ENCODE measurements at regions not wholly inside any gene's neighbourhood (a gene's known extent, or its start where the extent isn't known, plus 50 kb on each side); places are given as distances from the start of the nearest gene placed in this dataset.

DNA sequence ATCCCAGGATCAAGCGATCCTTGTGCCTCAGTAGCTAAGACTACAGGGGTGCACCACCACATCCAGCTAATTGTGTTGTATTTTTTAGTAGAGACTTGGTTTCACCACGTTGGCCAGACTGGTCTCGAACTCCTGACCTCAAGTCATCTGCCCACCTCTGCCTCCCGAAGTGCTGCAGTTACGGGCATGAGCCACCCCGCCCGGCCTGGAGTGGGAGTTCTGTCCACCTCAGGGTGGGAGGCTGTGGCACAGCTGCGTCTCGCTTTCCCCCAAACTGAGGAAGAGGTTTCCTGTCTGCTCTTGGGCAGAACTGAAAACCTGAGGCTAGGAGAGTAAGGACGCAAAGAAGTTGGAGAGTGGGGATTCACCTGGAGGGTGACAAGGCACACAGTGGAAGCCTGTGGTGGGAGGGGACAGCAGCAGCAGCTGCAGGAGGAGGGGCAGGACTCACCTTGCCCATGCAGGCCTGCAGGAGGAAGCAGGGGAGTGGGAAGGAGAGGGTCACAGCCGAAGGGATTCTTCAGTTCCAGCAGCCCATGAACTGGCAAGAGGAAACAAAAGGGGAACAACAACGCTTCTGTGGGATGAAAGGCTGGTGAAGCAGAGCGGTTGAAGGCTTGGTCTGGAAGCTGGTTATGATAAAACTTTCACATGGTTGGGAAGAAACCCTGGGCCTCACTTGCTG is 181.4 kb downstream of the GAS1 start:
- DNase-seq (ENCODE audit: low read depth in 2 of 3, low spot score in 2 of 3), result no peak

DNA sequence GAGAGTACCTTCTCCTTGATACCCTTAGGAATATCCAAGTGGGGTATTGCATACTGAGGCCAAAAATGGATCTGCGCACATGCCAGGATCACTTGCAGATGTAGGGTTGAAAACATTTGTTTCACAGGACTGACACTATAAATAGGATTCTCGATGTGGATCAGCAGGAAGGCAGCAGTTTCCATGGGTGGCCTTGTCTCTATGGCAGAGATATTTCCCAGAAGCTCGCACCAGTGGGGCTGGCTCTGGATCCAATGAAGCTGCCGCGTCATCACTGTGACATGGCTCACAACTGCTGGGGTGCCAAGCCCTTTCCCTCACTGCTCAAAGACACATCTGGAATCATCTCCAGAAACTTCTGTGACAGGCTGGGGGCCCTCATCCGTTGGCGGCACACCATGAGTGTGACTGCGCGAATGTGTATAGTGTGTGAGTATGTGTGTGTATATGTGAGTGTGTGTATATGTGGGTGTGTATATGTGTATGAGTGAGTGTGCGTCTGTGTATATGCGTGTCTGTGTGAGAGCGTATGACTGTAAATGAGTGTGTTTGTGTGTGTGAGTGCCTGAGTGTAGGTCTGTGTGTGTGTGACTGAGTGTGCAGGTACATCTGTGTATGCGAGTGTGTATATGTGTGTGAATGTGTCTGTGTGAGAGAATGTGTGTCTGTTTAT is 182.5 kb downstream of the GAS1 start:
- DNase-seq (ENCODE audit: low read depth in 2 of 3, low spot score in 2 of 3), result no peak

DNA sequence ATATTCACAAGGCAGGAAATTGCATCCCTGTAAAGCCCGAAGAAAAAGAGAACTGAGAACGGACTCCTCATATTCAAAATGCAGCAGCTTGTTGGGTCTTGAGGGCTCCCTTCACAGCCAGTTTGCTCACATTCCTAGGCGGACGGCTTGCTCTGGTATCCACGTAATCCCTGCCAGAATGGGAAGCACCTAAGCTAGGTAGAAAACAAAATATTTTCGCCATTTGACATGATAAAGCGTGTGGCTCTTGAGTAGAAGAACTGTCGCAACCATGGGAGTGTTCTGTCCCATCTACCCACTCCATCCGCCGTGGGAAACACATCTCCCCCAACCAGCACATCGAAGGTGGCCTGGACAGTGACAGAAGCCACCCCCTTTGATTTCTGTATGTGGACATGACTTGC is 183.1 kb downstream of the GAS1 start:
- DNase-seq (ENCODE audit: low read depth in 2 of 3, low spot score in 2 of 3), result no peak

DNA sequence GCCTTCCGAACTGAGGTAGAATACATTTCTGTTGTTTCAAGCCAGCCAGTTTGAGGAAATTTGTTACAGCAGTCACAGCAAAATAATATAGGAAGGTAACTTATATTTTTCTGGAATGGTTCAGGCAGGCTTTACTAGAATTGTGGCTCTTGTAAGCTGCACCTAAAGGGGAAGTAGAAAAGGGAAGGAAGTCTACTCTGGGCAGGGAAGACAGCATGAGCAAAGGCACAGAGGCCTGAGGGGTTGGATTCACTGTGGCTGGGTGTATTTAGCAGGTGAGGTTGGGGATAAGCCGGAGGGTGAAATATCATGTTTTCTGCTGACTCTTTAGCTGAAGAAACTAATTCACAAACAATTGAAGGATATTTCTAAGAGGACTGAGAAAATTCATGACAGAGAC is 183.5 kb downstream of the GAS1 start:
- DNase-seq (ENCODE audit: low read depth in 2 of 3, low spot score in 2 of 3), result no peak

DNA sequence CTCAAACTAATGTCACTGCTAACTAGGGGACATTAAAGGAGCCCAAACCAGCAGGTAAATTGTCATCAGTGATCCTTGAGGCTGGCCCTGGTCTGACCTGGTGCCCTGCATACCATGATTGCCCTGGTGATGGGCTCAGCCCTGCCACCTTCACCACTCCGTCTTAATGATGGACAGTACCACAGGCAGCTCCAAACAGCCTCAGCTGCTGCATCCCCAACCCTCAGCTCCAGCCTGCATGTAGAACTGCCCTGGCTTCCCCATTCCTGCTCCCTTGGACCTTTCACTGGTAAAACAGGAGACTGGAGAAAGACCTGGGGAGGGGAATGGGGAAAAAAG is 190.0 kb downstream of the GAS1 start:
- DNase-seq (ENCODE audit: low read depth in 2 of 3, low spot score in 2 of 3), result no peak

DNA sequence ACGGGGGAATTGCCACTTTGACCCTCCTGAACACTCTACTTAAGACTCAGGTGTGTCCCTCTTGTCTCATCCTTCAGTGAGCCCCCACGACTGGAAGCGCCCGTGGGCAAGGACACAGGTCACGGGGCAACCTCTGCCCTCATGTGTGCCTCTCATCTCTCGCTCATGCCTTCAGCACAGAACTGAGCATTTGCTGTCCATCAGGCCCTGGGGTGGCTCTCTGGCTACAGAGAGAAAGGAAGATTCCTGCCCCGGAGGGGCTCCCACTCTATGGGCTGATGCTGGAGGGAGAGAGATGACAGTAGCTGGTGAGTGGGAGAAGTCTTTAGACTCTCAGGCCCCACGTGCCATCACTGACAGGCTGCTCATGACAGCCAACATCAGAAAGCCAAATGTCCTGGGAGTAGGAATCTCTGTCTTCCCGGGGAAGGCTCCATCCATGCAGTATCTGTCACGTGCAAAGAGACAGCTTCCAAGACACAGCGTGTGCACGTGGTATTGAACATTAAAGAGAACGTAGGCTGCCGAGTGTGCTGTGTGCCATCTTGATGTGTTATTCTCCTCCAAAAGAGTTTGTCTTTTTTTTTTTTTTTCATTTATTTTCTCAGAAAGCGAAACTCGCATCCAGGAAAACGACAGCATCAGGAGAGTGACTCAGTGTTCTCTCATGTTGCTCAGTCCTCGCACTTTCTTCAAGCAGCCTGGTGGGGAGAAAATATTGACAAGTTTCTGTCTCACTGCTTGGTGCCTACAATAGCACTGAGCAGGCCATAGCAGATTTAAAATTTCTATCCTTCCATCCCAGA is 190.5 kb downstream of the GAS1 start:
- DNase-seq (ENCODE audit: low read depth in 2 of 3, low spot score in 2 of 3), result no peak

DNA sequence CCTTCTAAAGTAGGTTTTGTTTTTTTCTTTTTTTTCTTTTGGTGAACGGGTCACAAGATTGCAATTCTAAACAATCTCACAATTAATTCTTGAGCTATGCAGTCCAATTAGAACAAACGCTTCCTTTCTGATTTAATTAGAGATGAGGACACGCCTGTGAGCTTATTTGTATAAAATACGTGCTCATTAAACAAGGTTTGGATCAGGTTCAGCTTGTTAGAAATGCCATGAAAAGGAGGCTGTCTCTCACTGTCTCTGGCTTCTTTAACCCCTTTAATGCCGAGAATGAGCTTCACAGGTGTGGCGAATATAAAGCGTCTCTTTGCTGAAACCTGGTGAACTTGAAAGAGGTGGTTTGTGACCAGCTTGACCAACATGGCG is 191.8 kb downstream of the GAS1 start:
- DNase-seq (ENCODE audit: low read depth in 2 of 3, low spot score in 2 of 3), result no peak

DNA sequence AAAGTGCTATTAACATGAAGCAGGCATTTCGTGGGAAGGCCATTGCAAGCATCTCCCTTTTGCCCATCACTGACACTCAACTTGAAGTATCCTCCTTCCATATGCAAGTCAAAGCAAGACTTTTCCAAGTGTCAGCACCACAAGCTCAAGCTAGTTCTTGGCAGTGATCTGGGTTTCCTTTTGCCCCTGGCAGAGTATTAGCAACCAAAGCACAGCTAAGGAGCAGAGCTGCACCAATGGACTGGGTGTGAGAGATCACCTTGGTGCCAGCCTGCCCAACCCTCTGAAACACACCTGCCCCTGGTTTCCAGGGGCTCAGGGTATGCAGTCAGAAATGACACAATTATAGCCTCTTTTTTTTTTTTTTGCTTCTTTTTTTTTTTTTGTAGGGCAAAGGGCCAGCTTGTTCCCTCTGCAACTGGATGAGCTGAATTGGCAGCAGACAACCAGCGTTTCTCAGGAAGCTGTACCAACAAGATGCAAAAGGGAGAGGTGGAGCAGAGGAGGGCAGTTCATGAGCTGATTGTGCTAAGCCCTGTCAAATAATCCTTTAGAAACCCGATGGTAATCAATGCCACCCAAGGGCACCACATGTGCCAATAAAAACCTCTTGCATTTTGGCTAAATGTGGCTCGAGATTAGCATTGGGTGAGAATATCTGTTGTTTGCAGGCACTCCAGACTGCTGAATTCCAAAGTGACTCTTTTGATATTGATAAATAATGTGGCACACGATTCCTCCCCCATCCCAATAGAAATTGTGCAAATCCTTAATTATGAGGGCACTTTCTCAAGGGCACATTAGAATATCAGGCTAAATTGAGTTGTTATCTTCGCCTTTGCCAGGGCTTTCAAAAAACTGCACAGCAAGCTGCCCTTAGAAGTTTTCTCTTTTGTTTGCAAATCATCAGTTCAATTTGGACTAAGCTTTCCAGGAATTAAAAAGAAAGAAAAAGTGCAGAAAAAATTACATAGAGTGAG is 192.4 kb downstream of the GAS1 start:
- no peak for DNase-seq (ENCODE audit: low read depth in 2 of 3, low spot score in 2 of 3)

DNA sequence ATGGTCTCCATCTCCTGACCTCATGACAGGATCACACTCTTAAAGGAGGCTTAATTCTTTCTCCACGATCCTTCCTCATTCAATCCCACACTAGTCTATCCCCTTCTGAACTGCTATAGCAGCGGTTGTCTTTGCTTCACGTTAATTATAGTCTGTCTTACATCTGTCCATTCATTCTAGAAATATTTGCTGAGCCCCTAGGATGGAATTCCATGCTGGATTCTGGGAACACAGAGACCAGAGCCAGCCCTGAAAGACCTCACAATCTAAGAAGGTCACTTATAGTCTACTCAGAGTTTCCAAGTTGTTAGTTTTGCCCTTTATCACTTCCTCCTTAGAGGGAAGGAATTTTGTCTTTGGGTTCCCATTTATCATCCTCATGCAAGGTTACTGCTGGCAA is 193.5 kb downstream of the GAS1 start:
- DNase-seq (ENCODE audit: low read depth in 2 of 3, low spot score in 2 of 3), result no peak

DNA sequence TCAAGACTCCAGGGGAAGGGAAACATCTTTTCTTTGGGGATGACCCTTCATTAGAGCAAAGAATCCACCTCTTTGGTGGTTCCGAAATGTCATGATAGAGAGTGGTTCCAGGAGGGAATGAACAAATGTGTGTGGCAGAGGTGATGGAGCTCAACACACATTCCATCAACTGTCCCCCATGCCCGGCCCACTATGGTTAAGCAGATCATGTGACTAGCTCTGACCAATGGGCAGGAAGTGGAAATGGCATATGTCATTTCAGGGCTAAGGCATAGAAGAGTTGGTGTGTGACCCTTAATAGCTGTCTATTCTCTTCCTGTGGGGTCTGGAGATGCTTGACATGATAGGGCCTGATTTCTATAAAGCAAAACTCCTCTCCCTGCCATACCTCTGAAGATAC is 194.6 kb downstream of the GAS1 start:
- DNase-seq (ENCODE audit: low read depth in 2 of 3, low spot score in 2 of 3), result no peak

DNA sequence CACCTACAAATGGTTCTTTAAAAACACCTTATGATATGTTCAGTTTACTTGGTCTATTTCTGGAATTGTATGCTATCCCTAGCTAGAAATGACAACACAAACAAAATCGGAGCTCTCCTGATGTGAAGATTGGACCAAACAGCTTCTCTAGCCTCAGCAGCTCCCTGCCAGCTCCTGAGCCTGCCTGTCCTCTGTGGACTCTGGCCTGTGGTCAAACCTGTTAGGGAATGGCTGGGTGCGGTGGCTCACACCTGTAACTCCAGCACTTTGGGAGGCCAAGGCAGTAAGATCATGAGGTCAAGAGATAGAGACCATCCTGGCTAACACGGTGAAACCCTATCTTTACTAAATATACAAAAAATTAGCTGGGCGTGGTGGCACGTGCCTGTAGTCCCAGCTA is 195.3 kb downstream of the GAS1 start:
- DNase-seq (ENCODE audit: low read depth in 2 of 3, low spot score in 2 of 3), result no peak

DNA sequence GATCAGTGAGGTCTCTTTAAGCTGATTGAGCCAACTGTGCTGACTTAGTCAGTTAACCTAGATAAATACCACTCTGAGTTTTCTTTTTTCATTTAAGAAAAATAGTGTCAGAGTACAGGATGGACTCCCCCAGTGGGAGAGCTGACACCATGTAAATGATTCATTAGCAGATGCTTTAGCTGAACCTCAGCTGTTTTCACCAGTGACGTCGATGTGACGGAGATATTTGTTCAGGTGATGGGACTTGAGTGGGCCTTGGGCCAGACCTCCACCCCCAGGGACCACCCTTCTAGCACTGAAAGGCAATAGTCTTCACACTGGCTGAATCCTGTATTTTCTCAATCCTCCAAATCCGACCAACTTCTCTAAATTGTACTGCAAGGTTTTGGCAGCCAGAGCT is 196.1 kb downstream of the GAS1 start:
- no peak for DNase-seq (ENCODE audit: low read depth in 2 of 3, low spot score in 2 of 3)

DNA sequence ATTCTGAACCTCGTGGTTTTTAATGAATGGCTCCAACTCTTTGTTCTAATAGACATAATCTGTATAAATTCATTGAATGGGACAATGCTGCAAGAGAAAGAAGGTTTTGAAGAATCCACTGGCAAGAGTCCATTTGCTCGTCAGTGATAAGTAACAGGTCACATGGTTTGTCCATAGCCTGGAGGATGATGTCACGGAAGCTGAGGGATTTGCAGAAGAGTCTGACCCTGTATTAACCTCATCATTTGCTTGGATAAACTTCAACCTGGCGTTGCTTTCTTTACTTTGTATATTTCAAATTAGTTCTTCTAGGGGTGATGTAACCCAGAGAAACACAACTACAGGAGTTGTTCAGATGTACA is 197.4 kb downstream of the GAS1 start:
- DNase-seq (ENCODE audit: low read depth in 2 of 3, low spot score in 2 of 3), result no peak

DNA sequence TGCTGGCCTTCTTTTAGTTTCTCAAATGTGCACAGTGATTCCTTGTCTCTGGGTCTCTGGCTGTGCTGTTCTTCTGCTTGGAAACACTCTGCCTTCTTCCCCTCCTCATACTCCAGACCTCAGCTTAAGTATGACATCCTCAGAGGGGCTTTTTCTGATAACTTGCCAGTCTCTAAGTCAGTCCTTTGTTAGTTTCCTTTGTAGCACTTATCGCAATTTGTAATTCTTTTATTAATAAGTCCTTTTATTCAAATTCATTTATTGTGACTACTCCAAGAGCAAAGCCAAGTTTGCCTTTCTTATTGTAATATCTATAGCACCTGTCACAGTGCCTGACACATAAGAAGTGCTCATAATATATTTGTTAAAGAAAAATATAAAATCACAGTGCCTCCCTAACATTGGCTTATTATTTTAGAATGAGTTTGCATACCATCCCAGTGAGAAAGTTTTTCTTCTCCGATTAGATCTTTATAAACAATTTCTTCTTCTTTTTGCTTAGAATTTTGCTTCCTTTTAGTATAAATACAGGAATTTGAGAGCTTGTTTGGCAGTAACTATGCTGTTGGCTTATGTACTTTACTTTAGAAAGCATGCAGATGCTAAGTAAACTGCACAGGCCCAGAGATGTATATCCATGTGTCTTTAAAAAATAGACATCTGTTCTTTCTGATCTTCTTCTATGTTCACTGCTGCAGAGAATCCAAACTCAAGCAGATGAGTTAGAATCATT is 198.0 kb downstream of the GAS1 start:
- DNase-seq (ENCODE audit: low read depth in 2 of 3, low spot score in 2 of 3), result no peak

DNA sequence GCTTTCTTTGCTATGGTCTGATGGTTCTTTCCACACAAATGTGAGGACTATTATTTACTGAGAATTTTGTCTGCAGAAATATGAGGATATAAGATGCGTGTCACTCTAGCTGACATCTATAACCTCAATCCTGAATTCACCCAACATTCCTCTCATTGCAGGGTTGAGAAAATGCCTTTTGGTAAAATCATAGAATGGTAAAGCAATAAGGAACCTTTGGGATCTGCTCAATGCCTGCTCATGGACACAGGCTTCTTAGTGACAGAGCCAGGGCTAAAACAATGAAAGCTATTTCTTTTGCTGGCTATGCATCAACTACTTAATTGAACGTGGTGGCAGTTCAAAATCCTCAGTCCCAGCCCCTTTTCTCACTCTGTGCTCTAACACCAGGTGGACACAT is 199.6 kb downstream of the GAS1 start:
- DNase-seq (ENCODE audit: low read depth in 2 of 3, low spot score in 2 of 3), result no peak

DNA sequence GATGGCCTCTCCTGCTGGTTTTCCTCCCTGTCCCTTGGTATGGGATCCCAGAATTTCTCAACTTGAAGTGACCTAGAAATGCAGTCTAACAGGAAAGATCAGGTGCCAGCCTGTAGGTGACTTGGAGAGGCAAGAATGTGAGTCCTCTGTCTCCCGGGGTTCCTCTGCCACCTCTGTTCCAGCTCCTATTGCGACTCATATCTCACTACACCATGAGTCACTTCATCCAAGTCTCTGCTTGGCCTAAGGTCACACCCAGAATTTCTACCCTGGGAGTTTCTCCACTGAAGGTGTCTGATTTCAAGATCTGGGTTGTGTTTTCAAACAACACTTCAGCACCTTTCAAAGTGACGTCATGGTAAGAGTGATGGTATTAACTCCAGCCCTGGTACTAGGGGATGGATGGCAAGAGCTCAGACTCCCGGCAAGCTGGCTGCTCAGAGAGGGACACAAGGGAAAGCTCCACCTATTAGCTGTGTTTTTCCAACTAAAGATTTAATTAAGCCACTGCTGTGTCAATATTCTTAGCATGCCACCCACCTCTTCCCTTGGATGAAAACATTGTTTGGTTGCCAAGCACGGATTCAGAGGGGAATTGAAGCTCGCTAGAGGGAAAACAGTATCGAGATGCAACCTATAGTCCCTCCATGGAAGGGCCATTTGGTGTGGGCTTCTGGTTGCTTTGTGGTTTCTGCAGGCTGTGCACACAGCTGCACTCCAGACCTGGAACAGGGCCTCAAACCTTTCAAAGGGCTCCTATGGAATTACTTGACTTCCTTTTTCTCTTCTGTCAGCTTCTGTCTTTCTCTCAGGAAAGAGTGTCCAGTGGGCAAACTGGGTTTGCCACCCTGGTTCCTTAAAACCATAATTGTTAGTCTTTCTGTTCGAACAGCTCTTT is 205.7 kb downstream of the GAS1 start:
- no peak for DNase-seq (ENCODE audit: low read depth in 2 of 3, low spot score in 2 of 3)

DNA sequence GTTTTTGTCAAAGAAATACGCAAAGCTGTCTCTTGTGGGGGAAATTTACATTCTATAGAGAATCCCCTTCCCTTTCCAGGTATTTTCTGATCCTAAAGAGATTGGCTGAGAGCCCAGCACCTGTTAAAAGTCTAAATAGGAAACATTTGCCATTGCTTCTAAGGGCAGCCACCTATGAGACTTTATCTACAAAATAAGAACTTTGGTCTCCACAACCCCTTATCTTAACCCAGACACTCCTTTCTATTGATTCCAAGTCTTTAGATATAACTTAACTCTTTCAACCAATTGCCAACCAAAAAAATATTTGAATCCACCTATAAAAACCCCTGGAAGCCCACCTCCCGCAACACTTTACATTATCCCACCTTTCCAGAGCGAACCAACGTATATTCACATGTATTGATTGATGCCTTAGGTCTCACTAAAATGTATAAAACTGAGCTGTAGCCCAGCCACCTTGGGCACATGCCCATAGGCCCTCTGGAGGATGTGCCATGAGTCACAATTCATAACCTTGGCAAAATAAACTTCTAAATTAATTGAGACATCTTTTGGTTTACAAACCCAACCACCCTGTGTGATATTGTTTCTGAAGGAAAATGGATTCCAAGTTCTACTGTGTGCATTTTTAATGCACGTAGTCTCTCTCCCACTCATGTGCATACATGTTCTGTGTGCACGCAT is 211.4 kb downstream of the GAS1 start:
- no peak for DNase-seq (ENCODE audit: low read depth in 2 of 3, low spot score in 2 of 3)

DNA sequence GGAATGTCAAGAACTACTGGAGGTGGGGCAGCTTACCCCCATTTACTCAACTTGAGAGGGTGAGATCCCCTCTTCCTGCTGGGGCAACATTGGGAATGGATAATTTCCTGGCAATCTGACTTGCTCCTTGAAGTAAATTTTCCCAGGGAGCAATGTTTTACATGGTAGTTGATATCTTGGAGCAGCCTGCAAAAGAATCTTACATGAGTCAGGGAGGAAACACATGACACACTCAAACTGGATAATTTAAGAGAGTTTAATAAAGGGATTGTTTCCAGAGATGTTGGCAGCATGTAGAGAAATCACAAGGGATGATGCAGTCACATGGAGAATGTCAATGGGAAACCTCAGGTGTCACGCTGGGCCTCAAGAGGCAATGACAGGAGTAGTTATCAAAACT is 212.5 kb downstream of the GAS1 start:
- DNase-seq (ENCODE audit: low read depth in 2 of 3, low spot score in 2 of 3), result no peak

DNA sequence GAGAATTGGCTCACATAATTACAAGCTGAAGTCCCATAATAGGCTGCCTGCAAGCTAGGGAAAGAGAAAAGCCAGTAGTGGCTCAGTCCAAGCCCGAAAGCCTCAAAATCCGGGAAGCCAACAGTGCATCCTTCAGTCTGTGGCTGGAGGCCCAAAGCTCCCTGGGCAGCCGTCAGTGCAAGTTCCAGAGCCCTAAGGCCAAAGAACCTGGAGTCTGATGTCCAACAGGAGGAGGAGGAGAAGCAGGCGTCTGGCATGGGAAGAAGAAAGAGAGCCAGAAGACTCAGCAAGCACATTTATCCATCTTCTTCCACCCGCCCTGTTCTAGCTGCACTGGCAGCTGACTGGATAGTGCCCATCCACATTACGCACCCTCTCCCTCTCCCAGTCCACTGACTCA is 213.4 kb downstream of the GAS1 start:
- no peak for DNase-seq (ENCODE audit: low read depth in 2 of 3, low spot score in 2 of 3)
